Right lobe of liver (tissue), 6 donors: ENCODE measurements at regions not wholly inside any gene's neighbourhood (a gene's known extent, or its start where the extent isn't known, plus 50 kb on each side); places are given as distances from the start of the nearest gene placed in this dataset.

ENCODE experiments used
- ATAC-seq, 4 donors: fragments of 200-7000 bp; cut with Tn5 transposase; one replicate each; pipeline ENCODE4 v1.9.1; 2020; ENCODE audit warnings: mild to moderate bottlenecking in 4 of 4, moderate library complexity in 4 of 4
- DNase-seq, 3 donors: peaks; one replicate each; pipeline ENCODE4 v3.0.0-alpha.2; 2020
- H3K27ac ChIP-seq, 3 donors: fragments of 200-600 bp; one replicate each; pipeline ENCODE4 v1.8.0; 2022
- H3K27me3 ChIP-seq, 2 donors: fragments of 200-600 bp; one replicate each; pipeline ENCODE4 v1.8.0; 2022
- H3K36me3 ChIP-seq, 4 donors: fragments of 200-600 bp; sonication (generic) in 1 of 4; one replicate each; pipeline versions ENCODE4 v1.5.1 to v1.8.0; 2017 to 2022; ENCODE audit warnings: control low read depth in 1 of 4
- H3K4me1 ChIP-seq, 4 donors: fragments of 200-600 bp; sonication (generic) in 1 of 4; one replicate each; pipeline versions ENCODE4 v1.5.1 to v1.8.0; 2017 to 2022; ENCODE audit warnings: control low read depth in 1 of 4
- H3K4me3 ChIP-seq, 3 donors: fragments of 200-600 bp; one replicate each; pipeline ENCODE4 v1.8.0; 2022
- H3K9me3 ChIP-seq, 4 donors: fragments of 200-600 bp; sonication (generic) in 1 of 4; one replicate each; pipeline versions ENCODE4 v1.5.1 to v1.8.0; 2017 to 2022; ENCODE audit warnings: control low read depth in 1 of 4
- CTCF ChIP-seq, 4 donors: fragments of 200-600 bp in 3 of 4; fragments of 450-650 bp in 1 of 4; IDR thresholded peaks; one replicate each; pipeline versions ENCODE4 v1.5.1 to v1.8.0; 2016 to 2022; ENCODE audit warnings: antibody characterized with exemption in 4 of 4, mild to moderate bottlenecking in 2 of 4
- POLR2A ChIP-seq: fragments of 450-650 bp; IDR thresholded peaks from one replicate; pipeline ENCODE4 v1.6.1; 2017; ENCODE audit warnings: antibody characterized with exemption, mild to moderate bottlenecking
- WGBS: methylation state at CpG from one replicate; pipeline ENCODE4 v1.1.6; 2018; ENCODE audit warnings: low coverage, low lambda C conversion rate; ENCODE audit not compliant: insufficient coverage; ENCODE audit errors: missing lambda C conversion rate; 5-methylcytosine and 5-hydroxymethylcytosine counted together
- intact Hi-C, 2 donors: fragments of 100-400 bp; cut with DNase I; formaldehyde crosslinking; loops; one replicate each; pipeline versions ENCODE4 v1.11.2 to v1.14.1; 2022
- donor health status: DM: no; HTN: yes; CAD: no.
- donor health status: DM: no; HTN: no; CAD: no.
- donor health status: DM: no; HTN: no; CAD: no.
- donor health status: DM: no; HTN: yes; CAD: no.
- donor health status: DM: no; HTN: yes; CAD: no.

GRCh38 chr6:159506048-159506447, 187.0 kb downstream of the SOD2 start:
- TF ChIP-seq CTCF (IDR thresholded peaks at IDR 0.05) (no peak), POLR2A (no peak)
- no CpG with 5 or more reads among the region's 4 CpGs for WGBS
- DNase-seq (no peak), ATAC-seq (no peak)
- no peaks in the 10 kb centered on the region for H3K9me3 ChIP-seq
- no peak overlapping the region for H3K27ac ChIP-seq
- no peaks in the 10 kb centered on the region for H3K36me3 ChIP-seq
- H3K27me3 ChIP-seq: no peaks in the 10 kb centered on the region
- intact Hi-C loops: no loop called here
- H3K4me1 ChIP-seq: no peaks in the 10 kb centered on the region
- no peak overlapping the region for H3K4me3 ChIP-seq

- no peaks in the 10 kb centered on the region for H3K4me1 ChIP-seq
- 71% methylated on average over 2 of the region's 19 CpGs for WGBS
- no peak overlapping the region for H3K27ac ChIP-seq
- intact Hi-C loops: no loop called here
- H3K27me3 ChIP-seq: no peaks in the 10 kb centered on the region
- DNase-seq (no peak), ATAC-seq (no peak)
- H3K9me3 ChIP-seq: no peaks in the 10 kb centered on the region
- no peak for TF ChIP-seq CTCF (IDR thresholded peaks at IDR 0.05)
- no peak for TF ChIP-seq POLR2A
- no peaks in the 10 kb centered on the region for H3K36me3 ChIP-seq
- no peak overlapping the region for H3K4me3 ChIP-seq
Observed at GRCh38 chr6:159505140-159505922, 187.7 kb downstream of the SOD2 start.

DNA sequence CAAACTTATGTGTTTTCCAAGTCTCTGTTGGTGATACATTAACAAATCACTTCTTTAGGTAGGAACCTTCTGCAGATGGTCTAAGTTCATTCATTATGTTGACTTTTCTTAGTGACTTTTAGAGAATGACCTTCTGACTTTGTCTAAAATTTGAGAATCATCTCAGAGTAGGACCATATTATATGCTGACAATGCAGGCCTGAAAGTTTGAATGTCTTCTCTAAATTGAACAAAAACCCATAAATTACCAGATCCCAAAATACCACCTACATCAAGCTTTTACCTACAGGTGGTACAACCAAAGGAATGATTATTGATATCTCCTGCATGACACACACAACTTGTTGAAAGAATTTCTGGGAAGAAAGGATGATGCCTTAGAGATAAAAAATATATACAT, 191.5 kb downstream of the SOD2 start:
- no peaks in the 10 kb centered on the region for H3K4me1 ChIP-seq
- TF ChIP-seq CTCF (IDR thresholded peaks at IDR 0.05): no peak
- TF ChIP-seq POLR2A: no peak
- ATAC-seq: no peak
- no peak for DNase-seq
- no peaks in the 10 kb centered on the region for H3K27me3 ChIP-seq
- H3K36me3 ChIP-seq: no peaks in the 10 kb centered on the region
- no peaks in the 10 kb centered on the region for H3K9me3 ChIP-seq
- intact Hi-C loops: no loop called here
- H3K4me3 ChIP-seq: no peak overlapping the region
- H3K27ac ChIP-seq: no peak overlapping the region

DNA sequence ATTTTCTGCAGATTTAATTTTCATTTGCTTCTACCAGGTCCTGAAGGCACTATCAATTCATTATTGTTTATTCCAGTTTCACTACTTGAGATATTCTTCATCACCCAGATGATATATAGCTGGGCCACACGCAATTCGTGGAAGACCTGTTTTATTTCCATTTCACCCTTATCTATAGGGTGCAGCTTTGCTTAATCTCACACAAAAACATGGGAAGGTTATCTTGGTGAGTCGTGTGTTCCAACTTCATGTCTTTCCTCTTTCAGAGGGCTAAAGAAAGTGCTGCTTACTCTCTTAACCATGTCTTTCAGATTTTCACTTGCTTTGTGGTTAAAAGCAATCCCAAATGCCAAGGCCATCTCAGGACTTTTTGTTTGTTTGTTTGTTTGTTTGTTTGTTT, 194.0 kb downstream of the SOD2 start:
- H3K4me1 ChIP-seq: no peaks in the 10 kb centered on the region
- TF ChIP-seq CTCF (IDR thresholded peaks at IDR 0.05) (no peak), POLR2A (no peak)
- ATAC-seq: no peak
- H3K36me3 ChIP-seq: no peaks in the 10 kb centered on the region
- no peak overlapping the region for H3K4me3 ChIP-seq
- WGBS: 51% methylated on average over 3 of the region's 3 CpGs
- intact Hi-C loops: no loop called here
- no peak overlapping the region for H3K27ac ChIP-seq
- no peaks in the 10 kb centered on the region for H3K27me3 ChIP-seq
- DNase-seq: no peak
- no peaks in the 10 kb centered on the region for H3K9me3 ChIP-seq

GRCh38 chr6:159494586-159494972, 198.5 kb downstream of the SOD2 start:
- Histone ChIP-seq H3K27ac (no peak overlapping the region), H3K9me3 (no peaks in the 10 kb centered on the region), H3K36me3 (no peaks in the 10 kb centered on the region), H3K27me3 (no peaks in the 10 kb centered on the region), H3K4me3 (no peak overlapping the region), H3K4me1 (no peaks in the 10 kb centered on the region)
- TF ChIP-seq POLR2A (no peak), CTCF (IDR thresholded peaks at IDR 0.05) (no peak)
- intact Hi-C loops: no loop called here
- 58% methylated on average over 5 of the region's 5 CpGs for WGBS
- ATAC-seq (no peak), DNase-seq (no peak)
